GM21367 (cell line): ENCODE measurements at regions not wholly inside any gene's neighbourhood (a gene's known extent, or its start where the extent isn't known, plus 50 kb on each side); places are given as distances from the start of the nearest gene placed in this dataset.

Source experiments
- ATAC-seq: cut with Tn5 transposase; IDR thresholded peaks from one replicate; pipeline ENCODE4 v1.9.1; 2021; ENCODE audit not compliant: unreplicated experiment

- no peak for ATAC-seq
Measured at GRCh38 chr5:167653645-167654106, 637.8 kb upstream of the WWC1 start.

GRCh38 chr5:167657016-167657415 lies 634.4 kb upstream of the WWC1 start:
- no peak for ATAC-seq

- no peak for ATAC-seq
Measured at GRCh38 chr5:167658889-167659288, 632.6 kb upstream of the WWC1 start.

- no peak for ATAC-seq
Measured at GRCh38 chr5:167661605-167662004, 629.8 kb upstream of the WWC1 start.

- no peak for ATAC-seq
Measured at GRCh38 chr5:167664222-167664804, 627.1 kb upstream of the WWC1 start.

GRCh38 chr5:167665841-167666375 lies 625.5 kb upstream of the WWC1 start:
- no peak for ATAC-seq

- no peak for ATAC-seq
Measured at GRCh38 chr5:167671176-167671575, 620.3 kb upstream of the WWC1 start.

GRCh38 chr5:167673942-167674341 lies 617.5 kb upstream of the WWC1 start:
- ATAC-seq = no peak

- ATAC-seq = no peak
Measured at GRCh38 chr5:167678481-167678880, 613.0 kb upstream of the WWC1 start.

GRCh38 chr5:167684251-167684650 lies 607.2 kb upstream of the WWC1 start:
- ATAC-seq = no peak

GRCh38 chr5:167688341-167689130 lies 602.9 kb upstream of the WWC1 start:
- no peak for ATAC-seq

GRCh38 chr5:167694325-167695147 lies 596.9 kb upstream of the WWC1 start:
- no peak for ATAC-seq

GRCh38 chr5:167696558-167697314 lies 594.7 kb upstream of the WWC1 start:
- ATAC-seq = no peak

GRCh38 chr5:167699432-167699831 lies 592.0 kb upstream of the WWC1 start:
- ATAC-seq = no peak

GRCh38 chr5:167701051-167701450 lies 590.4 kb upstream of the WWC1 start:
- ATAC-seq = no peak

- ATAC-seq = no peak
Measured at GRCh38 chr5:167702014-167702413, 589.4 kb upstream of the WWC1 start.

GRCh38 chr5:167708449-167708848 lies 583.0 kb upstream of the WWC1 start:
- no peak for ATAC-seq

GRCh38 chr5:167709625-167710024 lies 581.8 kb upstream of the WWC1 start:
- ATAC-seq = peak; percentile 68

- ATAC-seq = no peak
Measured at GRCh38 chr5:167710444-167711073, 580.9 kb upstream of the WWC1 start.

GRCh38 chr5:167712986-167713585 lies 578.4 kb upstream of the WWC1 start:
- ATAC-seq = no peak
